GM12878 (cell line): ENCODE measurements at regions not wholly inside any gene's neighbourhood (a gene's known extent, or its start where the extent isn't known, plus 50 kb on each side); places are given as distances from the start of the nearest gene placed in this dataset.

Experiments used
- ATAC-seq: fragments of 200-7000 bp; cut with Tn5 transposase; 3 replicates; pipeline ENCODE4 v1.9.1; 2020; ENCODE audit warnings: mild to moderate bottlenecking, moderate library complexity
- BruUV-seq: library from RNA; stranded (reverse); fragments of 400-500 nt; replicated peaks from 2 replicates; lab custom pipeline; 2021; lab: Mats Ljungman, UMichigan
- CTCF ChIA-PET: fragments of 300-600 bp; sonication (Branson Sonifier 250); formaldehyde crosslinking; extraction: SDS; loops from one replicate; lab custom pipeline; 2021; ENCODE audit warnings: inconsistent platforms; lab: Yijun Ruan, JAX
- POLR2A ChIA-PET: fragments of 350-600 bp; formaldehyde crosslinking; extraction: SDS; loops from one replicate; lab custom pipeline; 2021; ENCODE audit warnings: inconsistent platforms; lab: Charles Lee
- RAD21 ChIA-PET: fragments of 300-600 bp; sonication (Branson Sonifier 250); formaldehyde crosslinking; loops from one replicate; lab custom pipeline; 2023; ENCODE audit warnings: antibody characterized with exemption; ENCODE audit not compliant: unreplicated experiment; lab: Charles Lee
- SMC1A ChIA-PET: fragments of 300-600 bp; sonication (Branson Sonifier 250); formaldehyde crosslinking; loops from one replicate; lab custom pipeline; 2023; ENCODE audit not compliant: unreplicated experiment, uncharacterized antibody; lab: Charles Lee
- DNase-seq: peaks from one replicate; pipeline ENCODE4 v3.0.0-alpha.2; 2011; ENCODE audit warnings: low read depth, low spot score
- FAIRE-seq: peaks from 3 replicates; lab custom pipeline; 2011; peaks lifted over from hg19 to GRCh38; lab: Jason Lieb, UNC
- H2AFZ ChIP-seq: 2 replicates; pipeline ENCODE4 v1.6.0; 2011; ENCODE audit warnings: low read depth, low read length, control low read depth; ENCODE audit not compliant: control insufficient read depth
- H3K27ac ChIP-seq: 2 replicates; pipeline ENCODE4 v1.5.1; 2011; ENCODE audit warnings: control low read depth; ENCODE audit not compliant: control insufficient read depth, insufficient read depth
- H3K27me3 ChIP-seq, 2 experiments: replicated peaks in 1 of 2; 2 replicates each; pipeline versions ENCODE4 v1.6.0 to v1.6.1; 2011; ENCODE audit warnings: low read length in 1 of 2; ENCODE audit not compliant: control insufficient read depth in 2 of 2, insufficient read depth in 2 of 2
- H3K36me3 ChIP-seq, 2 experiments: 2 replicates each; pipeline ENCODE4 v1.5.1; 2011; ENCODE audit warnings: low read length in 1 of 2; ENCODE audit not compliant: control insufficient read depth in 2 of 2, insufficient read depth in 2 of 2
- H3K4me1 ChIP-seq: 2 replicates; pipeline ENCODE4 v1.6.1; 2011; ENCODE audit warnings: mild to moderate bottlenecking, low read length, moderate library complexity, mixed read lengths; ENCODE audit not compliant: control insufficient read depth, insufficient read depth
- H3K4me2 ChIP-seq: 2 replicates; pipeline ENCODE4 v1.6.0; 2011; ENCODE audit warnings: control low read depth; ENCODE audit not compliant: control insufficient read depth, insufficient read depth
- H3K4me3 ChIP-seq: fragments of 200-600 bp; sonication (generic); 2 replicates; pipeline ENCODE4 v1.5.1; 2016
- H3K79me2 ChIP-seq: 2 replicates; pipeline ENCODE4 v1.6.0; 2011; ENCODE audit warnings: low read length; ENCODE audit not compliant: control insufficient read depth, insufficient read depth
- H3K9ac ChIP-seq: 2 replicates; pipeline ENCODE4 v1.8.0; 2011; ENCODE audit warnings: low read length, control low read depth, mixed read lengths; ENCODE audit not compliant: control insufficient read depth, insufficient read depth
- H3K9me3 ChIP-seq: replicated peaks from 3 replicates; pipeline ENCODE4 v1.5.1; 2011; ENCODE audit warnings: mild to moderate bottlenecking, low read length; ENCODE audit not compliant: control insufficient read depth, insufficient read depth
- H4K20me1 ChIP-seq: 2 replicates; pipeline ENCODE4 v1.6.0; 2011; ENCODE audit not compliant: control insufficient read depth, insufficient read depth
- BHLHE40 ChIP-seq, 2 experiments: fragments of 450-650 bp in 1 of 2; IDR thresholded peaks; 2 replicates each; pipeline ENCODE4 v1.6.1; 2011 to 2017; ENCODE audit warnings: low read depth in 2 of 2, borderline replicate concordance in 1 of 2, improper control_type of control experiment in 1 of 2, low read length in 1 of 2, mild to moderate bottlenecking in 1 of 2
- MYC ChIP-seq: IDR thresholded peaks from 2 replicates; pipeline ENCODE4 v1.6.1; 2011; ENCODE audit warnings: mild to moderate bottlenecking, low read length, moderate library complexity, inconsistent platforms; ENCODE audit not compliant: insufficient read depth, insufficient replicate concordance, insufficient read length, severe bottlenecking
- NBN ChIP-seq: fragments of 450-650 bp; IDR thresholded peaks from 2 replicates; pipeline ENCODE4 v1.6.1; 2016
- NR2C2 ChIP-seq: IDR thresholded peaks from 2 replicates; pipeline ENCODE4 v1.6.1; 2011; ENCODE audit warnings: borderline replicate concordance, low read depth; ENCODE audit not compliant: control insufficient read depth, insufficient read length
- RBBP5 ChIP-seq: fragments of 200-600 bp; sonication (generic); conservative IDR thresholded peaks from 2 replicates; pipeline ENCODE4 v1.6.1; 2016
- RUNX3 ChIP-seq: IDR thresholded peaks from 2 replicates; pipeline ENCODE4 v1.6.1; 2012; ENCODE audit warnings: low read length, inconsistent platforms
- SIX5 ChIP-seq: IDR thresholded peaks from 2 replicates; pipeline ENCODE4 v1.6.1; 2011; ENCODE audit warnings: mild to moderate bottlenecking, low read depth, low read length, moderate library complexity; ENCODE audit not compliant: severe bottlenecking
- SMC3 ChIP-seq: IDR thresholded peaks from 2 replicates; pipeline ENCODE4 v1.6.1; 2011; ENCODE audit warnings: low read length, improper control_type of control experiment, borderline replicate concordance
- WGBS: methylation state at CpG from one replicate; pipeline ENCODE4 v1.1.6; 2016; ENCODE audit warnings: low lambda C conversion rate; ENCODE audit not compliant: insufficient replicate concordance, insufficient coverage; ENCODE audit errors: missing lambda C conversion rate; 5-methylcytosine and 5-hydroxymethylcytosine counted together
- in situ Hi-C: fragments of 300-500 bp; cut with MboI; formaldehyde crosslinking; loops from 9 replicates; pipeline ENCODE4 v1.14.3; 2018; ENCODE audit warnings: mixed read lengths
- intact Hi-C: fragments of 100-400 bp; cut with micrococcal nuclease; formaldehyde crosslinking; loops from one replicate; pipeline ENCODE4 v1.14.2; 2022; ENCODE audit not compliant: unreplicated experiment
- TF ChIP-seq, protein P1 (sequence below): fragments of 150-350 bp; IDR thresholded peaks from 2 replicates; pipeline ENCODE4 v1.6.1; 2016; ENCODE audit warnings: low read depth, low read length
- TF ChIP-seq, protein P2 (sequence below): fragments of 450-650 bp; formaldehyde crosslinking; IDR thresholded peaks from 2 replicates; pipeline ENCODE4 v1.4.0; 2020; ENCODE audit warnings: mild to moderate bottlenecking, moderate library complexity

DNA sequence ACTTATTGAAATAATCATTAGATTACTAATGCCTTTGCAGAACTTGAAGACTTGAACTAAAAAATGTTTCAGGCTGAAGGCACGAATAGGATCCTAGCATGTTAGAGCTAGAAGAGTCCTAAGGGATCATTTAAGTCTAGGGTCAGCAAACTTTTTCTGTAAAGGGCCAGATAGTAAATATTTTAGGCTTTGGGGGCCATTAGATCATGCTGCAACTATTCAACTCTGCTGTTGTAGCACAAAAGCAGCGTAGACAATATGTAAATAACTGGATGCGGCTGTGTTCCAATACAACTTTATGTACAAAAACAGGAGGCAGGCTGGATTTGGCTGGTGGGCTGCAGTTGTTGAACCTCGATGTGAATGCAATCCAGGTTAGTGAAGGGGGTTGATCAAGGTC, 221.7 kb downstream of the ATP23 start:
- Histone ChIP-seq H3K4me2 (no peak overlapping the region), H3K9me3 (no peaks in the 10 kb centered on the region), H3K36me3 (no peaks in the 10 kb centered on the region), H4K20me1 (no peaks in the 10 kb centered on the region), H3K27me3 (peaks cover 0 to 2% of the 10 kb centered on the region in 2 experiments; a peak in 2 of 4 replicates), H3K9ac (no peak overlapping the region)
- BruUV-seq: no TSS peak
- TF ChIP-seq MYC: no peak
- no peak for TF ChIP-seq BHLHE40 (IDR thresholded peaks at IDR 0.05; ENCODE audit: borderline replicate concordance in 1 of 2, low read depth in 2 of 2, low read length in 1 of 2)
- TF ChIP-seq, protein P1, sequence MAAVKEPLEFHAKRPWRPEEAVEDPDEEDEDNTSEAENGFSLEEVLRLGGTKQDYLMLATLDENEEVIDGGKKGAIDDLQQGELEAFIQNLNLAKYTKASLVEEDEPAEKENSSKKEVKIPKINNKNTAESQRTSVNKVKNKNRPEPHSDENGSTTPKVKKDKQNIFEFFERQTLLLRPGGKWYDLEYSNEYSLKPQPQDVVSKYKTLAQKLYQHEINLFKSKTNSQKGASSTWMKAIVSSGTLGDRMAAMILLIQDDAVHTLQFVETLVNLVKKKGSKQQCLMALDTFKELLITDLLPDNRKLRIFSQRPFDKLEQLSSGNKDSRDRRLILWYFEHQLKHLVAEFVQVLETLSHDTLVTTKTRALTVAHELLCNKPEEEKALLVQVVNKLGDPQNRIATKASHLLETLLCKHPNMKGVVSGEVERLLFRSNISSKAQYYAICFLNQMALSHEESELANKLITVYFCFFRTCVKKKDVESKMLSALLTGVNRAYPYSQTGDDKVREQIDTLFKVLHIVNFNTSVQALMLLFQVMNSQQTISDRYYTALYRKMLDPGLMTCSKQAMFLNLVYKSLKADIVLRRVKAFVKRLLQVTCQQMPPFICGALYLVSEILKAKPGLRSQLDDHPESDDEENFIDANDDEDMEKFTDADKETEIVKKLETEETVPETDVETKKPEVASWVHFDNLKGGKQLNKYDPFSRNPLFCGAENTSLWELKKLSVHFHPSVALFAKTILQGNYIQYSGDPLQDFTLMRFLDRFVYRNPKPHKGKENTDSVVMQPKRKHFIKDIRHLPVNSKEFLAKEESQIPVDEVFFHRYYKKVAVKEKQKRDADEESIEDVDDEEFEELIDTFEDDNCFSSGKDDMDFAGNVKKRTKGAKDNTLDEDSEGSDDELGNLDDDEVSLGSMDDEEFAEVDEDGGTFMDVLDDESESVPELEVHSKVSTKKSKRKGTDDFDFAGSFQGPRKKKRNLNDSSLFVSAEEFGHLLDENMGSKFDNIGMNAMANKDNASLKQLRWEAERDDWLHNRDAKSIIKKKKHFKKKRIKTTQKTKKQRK: no peak
- TF ChIP-seq, all 136 proteins: peak for 0
- H3K27ac ChIP-seq: no peak overlapping the region
- ChIA-PET RAD21 (no interaction called here), POLR2A (no interaction called here), SMC1A (no interaction called here), CTCF (no interaction called here)
- no peak overlapping the region for H2AFZ ChIP-seq
- no peak for FAIRE-seq
- intact Hi-C loops (no loop called here), in situ Hi-C loops (no loop called here)
- no peak for ATAC-seq
- no peak overlapping the region for H3K4me3 ChIP-seq
- no peaks in the 10 kb centered on the region for H3K79me2 ChIP-seq
- 26% methylated on average over 4 of the region's 4 CpGs for WGBS
- no peak for DNase-seq
- H3K4me1 ChIP-seq: no peaks in the 10 kb centered on the region

GRCh38 chr12:58166643-58167042, 225.3 kb downstream of the ATP23 start:
- 55% methylated on average over 5 of the region's 5 CpGs for WGBS

More at GRCh38 chr12:58166643-58167042, 225.3 kb downstream of the ATP23 start:
- ChIA-PET POLR2A (no interaction called here), SMC1A (no interaction called here), RAD21 (no interaction called here), CTCF (no interaction called here)
- no peaks in the 10 kb centered on the region for H3K4me1 ChIP-seq
- no peaks in the 10 kb centered on the region for H4K20me1 ChIP-seq
- TF ChIP-seq NR2C2 (no peak), SIX5 (no peak), SMC3 (no peak), NBN (no peak), RUNX3 (no peak), RBBP5 (no peak)
- TF ChIP-seq, protein P2, sequence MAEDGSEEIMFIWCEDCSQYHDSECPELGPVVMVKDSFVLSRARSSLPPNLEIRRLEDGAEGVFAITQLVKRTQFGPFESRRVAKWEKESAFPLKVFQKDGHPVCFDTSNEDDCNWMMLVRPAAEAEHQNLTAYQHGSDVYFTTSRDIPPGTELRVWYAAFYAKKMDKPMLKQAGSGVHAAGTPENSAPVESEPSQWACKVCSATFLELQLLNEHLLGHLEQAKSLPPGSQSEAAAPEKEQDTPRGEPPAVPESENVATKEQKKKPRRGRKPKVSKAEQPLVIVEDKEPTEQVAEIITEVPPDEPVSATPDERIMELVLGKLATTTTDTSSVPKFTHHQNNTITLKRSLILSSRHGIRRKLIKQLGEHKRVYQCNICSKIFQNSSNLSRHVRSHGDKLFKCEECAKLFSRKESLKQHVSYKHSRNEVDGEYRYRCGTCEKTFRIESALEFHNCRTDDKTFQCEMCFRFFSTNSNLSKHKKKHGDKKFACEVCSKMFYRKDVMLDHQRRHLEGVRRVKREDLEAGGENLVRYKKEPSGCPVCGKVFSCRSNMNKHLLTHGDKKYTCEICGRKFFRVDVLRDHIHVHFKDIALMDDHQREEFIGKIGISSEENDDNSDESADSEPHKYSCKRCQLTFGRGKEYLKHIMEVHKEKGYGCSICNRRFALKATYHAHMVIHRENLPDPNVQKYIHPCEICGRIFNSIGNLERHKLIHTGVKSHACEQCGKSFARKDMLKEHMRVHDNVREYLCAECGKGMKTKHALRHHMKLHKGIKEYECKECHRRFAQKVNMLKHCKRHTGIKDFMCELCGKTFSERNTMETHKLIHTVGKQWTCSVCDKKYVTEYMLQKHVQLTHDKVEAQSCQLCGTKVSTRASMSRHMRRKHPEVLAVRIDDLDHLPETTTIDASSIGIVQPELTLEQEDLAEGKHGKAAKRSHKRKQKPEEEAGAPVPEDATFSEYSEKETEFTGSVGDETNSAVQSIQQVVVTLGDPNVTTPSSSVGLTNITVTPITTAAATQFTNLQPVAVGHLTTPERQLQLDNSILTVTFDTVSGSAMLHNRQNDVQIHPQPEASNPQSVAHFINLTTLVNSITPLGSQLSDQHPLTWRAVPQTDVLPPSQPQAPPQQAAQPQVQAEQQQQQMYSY (CRISPR knock-in tag): no peak
- no peak overlapping the region for H3K4me3 ChIP-seq
- H3K36me3 ChIP-seq: no peaks in the 10 kb centered on the region
- ATAC-seq (no peak), DNase-seq (no peak), FAIRE-seq (no peak)
- no peaks in the 10 kb centered on the region for H3K9me3 ChIP-seq
- no peaks in the 10 kb centered on the region for H3K79me2 ChIP-seq
- no peak overlapping the region for H3K9ac ChIP-seq
- in situ Hi-C loops: no loop called here
- BruUV-seq: no TSS peak
- intact Hi-C loops: no loop called here
- H3K27ac ChIP-seq: no peak overlapping the region
- H3K27me3 ChIP-seq: no peaks in the 10 kb centered on the region; a peak in 1 of 4 replicates
- H3K4me2 ChIP-seq: no peak overlapping the region
- no peak overlapping the region for H2AFZ ChIP-seq
